Stimulated activated CD8-positive, alpha-beta memory T cell treated with anti-CD3 and anti-CD28 coated beads, Interleukin-12 subunit alpha, Interleukin-12 subunit beta, amount 100 ng/mL, for 24 hours (primary cell): ENCODE measurements at regions not wholly inside any gene's neighbourhood (a gene's known extent, or its start where the extent isn't known, plus 50 kb on each side); places are given as distances from the start of the nearest gene placed in this dataset.

Experiments used
- DNase-seq: peaks from one replicate; pipeline ENCODE4 v3.0.0-alpha.2; 2020; ENCODE audit errors: extremely low read depth

GRCh38 chr3:106746286-106746685, 631.0 kb upstream of the CCDC54 start:
- DNase-seq: no peak

GRCh38 chr3:106748472-106749262, 628.6 kb upstream of the CCDC54 start:
- no peak for DNase-seq

DNA sequence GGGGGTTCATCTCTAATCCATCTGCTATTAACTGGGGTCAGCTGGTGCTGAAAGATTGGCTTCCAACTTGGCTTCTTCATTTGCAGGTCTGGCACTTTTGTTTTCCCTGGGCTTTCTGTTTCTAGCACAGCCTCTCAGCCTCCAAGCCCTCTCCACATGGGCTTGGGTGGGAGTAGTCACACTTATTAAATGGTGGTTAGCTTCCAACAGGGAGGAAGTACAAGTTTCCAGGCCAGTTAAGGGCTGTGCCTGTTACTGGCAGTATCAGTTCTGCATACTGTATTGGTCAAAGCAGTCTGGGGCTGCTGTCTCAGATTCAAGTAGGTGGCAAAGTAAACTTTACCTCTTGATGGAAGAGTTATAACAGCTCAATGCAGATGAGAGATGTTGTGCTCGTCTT, 627.1 kb upstream of the CCDC54 start:
- no peak for DNase-seq

DNA sequence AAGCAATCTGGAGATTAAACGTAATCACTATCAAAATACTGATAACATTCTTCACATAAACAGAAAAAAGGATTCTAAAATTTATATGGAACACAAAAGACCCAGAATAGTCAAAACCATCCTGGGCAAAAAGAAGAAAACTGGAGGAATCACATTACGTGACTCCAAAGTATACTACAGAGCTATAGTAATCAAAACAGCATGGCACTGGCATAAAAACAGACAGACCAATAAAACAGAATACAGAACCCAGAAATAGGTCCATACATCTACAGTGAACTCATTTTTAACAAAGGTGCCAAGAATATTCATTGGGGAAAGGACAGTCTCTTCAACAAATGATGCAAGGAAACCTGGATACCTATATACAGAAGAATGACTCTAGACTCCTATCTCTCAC, 621.9 kb upstream of the CCDC54 start:
- no peak for DNase-seq

- DNase-seq: no peak
Observed at GRCh38 chr3:106756901-106757300, 620.3 kb upstream of the CCDC54 start.

DNA sequence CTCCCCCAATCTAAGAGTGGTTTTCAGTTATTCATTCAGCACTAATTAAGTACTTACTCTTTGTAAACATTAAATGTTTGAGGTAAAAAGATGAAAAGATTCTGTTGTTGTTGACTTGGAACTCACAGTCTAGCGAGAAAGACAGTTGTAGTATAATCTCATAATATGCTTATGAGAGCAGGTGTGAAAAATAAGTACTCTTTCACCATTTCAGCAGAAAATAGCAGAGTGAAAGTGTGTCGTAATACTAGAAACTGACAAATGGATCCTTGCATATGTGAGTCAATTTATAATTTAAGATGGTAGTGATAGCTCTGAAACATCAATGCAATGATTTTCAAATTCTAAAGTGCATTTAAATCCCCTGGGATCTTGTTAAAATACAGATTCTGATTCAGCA, 618.8 kb upstream of the CCDC54 start:
- DNase-seq: no peak

DNA sequence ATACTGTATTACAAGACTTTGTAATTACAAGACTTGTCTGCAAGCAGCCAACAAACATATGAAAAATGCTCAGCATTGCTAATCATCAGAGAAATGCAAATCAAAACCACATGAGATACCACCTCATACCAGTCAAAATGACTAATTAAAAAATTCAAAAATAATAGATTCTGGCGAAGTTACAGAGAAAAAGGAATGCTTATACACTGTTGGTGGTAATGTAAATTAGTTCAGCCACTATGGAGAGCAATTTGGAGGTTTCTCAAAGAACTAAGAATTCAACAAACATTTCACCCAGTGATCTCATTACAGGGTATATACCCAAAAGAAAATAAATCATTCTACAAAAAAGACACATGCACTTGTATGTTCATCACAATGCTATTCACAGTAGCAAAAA, 617.5 kb upstream of the CCDC54 start:
- no peak for DNase-seq

DNA sequence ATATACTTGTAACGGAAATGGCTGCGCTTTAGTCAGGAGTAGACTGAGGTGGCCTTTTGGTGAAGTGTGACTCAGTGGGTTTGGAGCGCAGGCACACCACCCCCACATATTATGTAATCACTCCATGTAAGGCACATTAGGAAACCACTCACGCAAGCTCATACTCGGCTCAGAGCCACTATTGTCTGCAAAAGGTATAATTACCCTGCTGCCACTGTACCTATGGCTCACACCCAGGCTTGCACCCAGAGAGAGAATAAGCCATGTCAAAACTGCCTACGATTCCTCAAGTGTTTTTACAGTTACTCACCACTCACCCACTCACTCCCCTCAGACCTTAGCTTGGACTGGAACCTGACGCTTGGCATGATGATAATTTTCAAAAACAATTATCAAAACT, 611.9 kb upstream of the CCDC54 start:
- no peak for DNase-seq

DNA sequence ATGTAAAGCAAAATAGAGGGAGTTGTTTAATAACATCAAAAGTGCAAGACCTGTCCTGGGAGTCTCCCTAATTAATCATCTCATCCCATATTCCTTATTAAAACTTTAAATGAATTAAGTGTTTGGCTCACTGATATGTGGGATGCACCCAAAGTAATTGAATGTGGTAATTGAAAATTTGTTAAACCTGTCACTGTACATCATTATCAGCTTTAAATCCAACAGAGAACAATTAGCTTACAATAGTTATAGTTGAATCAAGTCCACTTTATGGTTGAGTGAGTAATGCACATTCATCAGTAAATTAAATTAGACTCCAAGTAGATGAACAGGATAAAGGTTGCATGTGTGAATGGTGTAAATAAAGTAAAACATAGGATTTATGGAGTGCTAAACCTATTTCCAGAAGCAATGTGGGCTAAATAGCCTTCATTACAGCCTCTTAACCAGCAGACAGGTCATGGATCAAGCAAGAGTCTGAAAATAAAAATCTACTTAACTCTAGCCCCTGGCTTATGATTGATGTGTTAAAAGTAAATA, 608.2 kb upstream of the CCDC54 start:
- no peak for DNase-seq

DNA sequence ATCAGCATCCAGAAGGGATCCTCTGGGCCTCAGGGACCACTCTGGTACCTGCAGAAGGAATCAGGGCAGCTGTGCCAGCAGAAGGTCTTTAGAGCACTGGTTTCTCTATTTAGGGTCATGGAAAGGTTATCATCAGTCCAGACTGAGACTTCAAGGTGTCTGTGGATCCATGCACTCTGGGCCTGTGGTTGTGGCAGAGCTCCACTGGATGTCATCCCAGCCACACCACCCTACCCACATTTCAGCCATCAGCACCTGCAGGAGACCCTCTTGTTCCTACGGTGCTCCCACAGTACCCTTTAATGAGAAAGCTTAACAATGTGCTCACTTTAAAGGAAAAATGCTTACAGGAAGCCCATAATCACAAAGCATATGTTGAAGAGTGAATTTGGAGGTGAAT, 603.4 kb upstream of the CCDC54 start:
- no peak for DNase-seq

GRCh38 chr3:106783231-106783630, 594.0 kb upstream of the CCDC54 start:
- no peak for DNase-seq

GRCh38 chr3:106789276-106789675, 588.0 kb upstream of the CCDC54 start:
- no peak for DNase-seq

DNA sequence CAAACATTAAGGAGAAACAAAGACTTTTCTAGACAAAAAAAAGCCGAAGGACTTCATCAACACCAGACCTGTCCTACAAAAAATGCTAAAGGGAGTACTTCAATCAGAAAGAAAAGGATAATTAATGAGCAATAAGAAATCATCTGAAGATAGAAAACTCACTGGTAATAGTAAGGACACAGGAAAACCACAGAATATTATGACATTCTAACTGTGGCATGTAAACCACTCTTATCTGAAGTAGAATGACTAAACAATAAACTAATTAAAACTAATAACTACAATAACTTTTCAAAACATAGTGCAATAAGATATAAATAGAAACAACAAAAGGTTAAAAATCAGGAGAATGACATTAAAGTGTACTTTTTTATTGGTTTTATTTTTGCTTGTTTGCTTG, 584.5 kb upstream of the CCDC54 start:
- DNase-seq: no peak

DNA sequence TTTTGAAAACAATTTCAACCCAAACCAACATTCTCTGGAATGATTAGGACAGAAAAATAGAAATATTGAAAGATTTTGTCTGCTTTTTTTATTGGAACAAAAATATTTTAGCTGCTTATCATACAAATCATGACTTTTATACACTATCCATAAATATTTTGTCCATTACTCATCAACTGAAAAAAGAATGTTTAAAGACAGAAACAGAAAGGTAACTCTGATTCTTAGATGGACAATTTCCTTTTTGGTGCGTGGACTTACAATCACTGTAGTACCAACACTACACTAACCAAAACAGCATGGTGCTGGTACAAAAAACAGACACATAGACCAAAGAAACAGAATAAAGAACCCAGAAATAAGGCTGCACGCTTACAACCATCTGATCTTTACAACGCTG, 582.8 kb upstream of the CCDC54 start:
- DNase-seq: no peak

DNA sequence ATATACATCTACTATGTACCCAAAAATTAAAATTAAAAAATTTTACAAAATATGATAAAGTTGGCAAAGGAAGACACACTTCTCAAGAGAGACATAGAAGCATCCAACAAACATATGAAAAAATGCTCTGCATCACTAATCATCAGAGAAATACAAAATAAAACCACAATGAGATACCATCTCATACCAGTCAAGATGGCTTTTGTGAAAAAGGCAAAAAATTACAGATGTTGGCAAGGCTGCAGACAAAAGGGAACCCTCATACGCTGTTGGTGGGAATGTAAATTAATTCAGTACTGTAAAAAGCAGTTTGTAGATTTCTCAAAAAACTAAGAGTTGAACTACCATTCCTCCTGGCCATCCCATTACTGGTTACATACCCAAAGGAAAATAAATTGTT, 581.7 kb upstream of the CCDC54 start:
- DNase-seq: no peak

DNA sequence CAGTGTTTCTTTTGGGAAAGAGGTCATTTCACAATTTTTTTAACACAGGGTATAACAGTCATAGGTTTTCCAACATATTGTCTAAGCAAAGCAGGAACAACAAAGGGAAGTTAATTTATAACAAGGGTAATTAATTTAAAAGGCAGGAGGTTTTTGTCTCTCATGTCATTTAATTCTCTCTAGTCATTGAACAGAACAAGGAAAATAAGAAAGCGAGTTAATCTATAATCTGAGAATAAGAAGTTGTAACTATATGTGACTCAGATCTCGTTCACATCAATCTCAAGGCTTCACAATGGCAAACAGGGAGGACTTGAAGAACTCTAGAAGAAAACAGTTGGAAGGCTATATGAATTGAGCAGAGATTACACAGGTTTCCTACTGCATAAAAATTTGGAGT, 579.8 kb upstream of the CCDC54 start:
- no peak for DNase-seq

DNA sequence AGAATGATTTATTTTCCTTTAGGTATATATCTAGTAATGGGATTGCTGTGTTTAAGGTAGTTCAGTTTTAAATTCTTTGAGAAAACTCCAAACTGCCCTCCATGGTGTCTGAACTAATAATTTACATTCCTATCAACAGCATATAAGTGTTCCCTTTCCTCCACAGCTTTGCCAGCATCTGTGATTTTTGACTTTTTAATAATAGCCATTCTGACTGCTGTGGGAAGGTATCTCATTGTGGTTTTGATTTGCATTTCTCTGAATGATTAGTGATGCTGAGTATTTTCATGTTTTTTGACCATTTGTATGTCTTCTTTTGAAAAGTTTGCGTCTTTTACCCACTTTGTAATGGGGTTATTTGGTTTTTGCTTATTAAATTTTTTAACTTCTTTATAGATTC, 571.6 kb upstream of the CCDC54 start:
- DNase-seq: no peak

GRCh38 chr3:106806964-106807363, 570.3 kb upstream of the CCDC54 start:
- DNase-seq: no peak

DNA sequence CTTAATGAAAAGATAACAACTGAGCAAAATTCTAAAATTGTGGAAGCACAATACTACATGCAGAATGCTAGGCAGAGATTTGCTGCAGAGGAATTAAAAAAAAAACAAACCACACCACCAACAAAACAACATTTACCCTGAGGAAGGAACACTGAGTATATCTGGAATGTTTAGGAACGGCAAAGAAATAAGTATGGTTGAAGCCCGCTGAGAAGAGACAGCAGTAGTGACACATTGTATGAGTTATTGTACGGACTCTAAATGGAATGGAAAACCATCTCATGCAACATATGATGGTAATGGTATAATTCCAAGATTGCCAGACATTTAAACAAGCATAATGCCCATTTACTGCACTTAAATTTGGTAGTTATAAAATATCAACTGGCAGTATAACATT, 568.2 kb upstream of the CCDC54 start:
- DNase-seq: no peak

DNA sequence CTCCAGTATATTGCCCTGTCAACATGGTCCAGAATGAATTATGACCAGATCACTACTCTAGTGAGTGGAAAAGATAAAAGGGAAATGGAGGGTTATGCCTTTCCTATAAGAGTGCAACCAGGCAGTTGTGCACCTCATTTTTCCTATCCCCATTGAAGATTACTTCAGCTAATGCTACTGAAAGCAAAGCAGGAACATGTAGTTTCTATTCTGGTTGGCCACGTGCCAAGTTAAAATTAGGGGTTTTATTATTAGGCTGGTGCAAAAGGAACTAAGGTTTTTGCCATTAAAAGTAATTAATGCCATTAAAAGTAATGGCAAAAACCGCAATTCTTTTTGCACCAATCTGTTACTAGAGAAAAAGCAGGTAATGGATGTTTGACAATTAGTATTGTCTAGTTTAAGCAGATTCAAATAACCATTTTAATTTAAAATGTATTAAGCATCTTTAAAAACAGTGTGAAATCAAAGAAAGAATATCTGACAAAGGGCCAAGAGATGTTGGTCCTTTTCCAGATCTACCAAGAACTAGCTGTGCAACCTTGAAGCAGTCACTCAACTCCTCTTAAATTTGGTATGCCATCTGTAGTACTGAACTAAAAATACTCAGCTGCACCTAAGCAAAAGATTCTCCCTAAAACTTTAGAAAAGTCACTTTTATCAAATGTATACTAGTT, 567.5 kb upstream of the CCDC54 start:
- no peak for DNase-seq

DNA sequence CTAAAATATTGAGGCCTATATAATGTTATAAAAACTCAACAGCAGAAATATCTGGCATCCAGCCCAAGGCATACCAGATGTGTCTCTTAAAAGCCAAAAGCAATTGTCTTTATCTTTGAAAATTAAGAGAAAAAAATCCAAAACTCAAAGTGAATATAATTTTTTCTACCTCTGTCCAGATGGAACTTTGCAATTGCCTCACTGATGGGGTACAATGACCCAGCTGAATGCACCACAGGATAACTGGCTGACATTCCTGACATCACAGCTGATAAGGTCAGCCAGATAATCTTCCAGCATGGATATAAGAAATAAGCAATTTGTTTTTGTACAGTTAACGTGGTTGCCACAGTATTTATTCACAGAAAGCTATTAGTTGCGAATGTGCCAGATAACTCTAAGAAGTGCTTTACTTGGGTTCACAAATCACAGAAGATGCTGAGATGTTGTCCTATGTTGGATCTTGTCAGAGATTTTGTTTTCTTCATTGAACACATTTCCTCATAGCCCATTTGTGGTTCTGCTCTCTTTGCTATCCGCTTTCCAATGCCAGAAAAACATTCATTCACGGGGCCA, 566.9 kb upstream of the CCDC54 start:
- DNase-seq: no peak

GRCh38 chr3:106811376-106811775, 565.9 kb upstream of the CCDC54 start:
- no peak for DNase-seq

DNA sequence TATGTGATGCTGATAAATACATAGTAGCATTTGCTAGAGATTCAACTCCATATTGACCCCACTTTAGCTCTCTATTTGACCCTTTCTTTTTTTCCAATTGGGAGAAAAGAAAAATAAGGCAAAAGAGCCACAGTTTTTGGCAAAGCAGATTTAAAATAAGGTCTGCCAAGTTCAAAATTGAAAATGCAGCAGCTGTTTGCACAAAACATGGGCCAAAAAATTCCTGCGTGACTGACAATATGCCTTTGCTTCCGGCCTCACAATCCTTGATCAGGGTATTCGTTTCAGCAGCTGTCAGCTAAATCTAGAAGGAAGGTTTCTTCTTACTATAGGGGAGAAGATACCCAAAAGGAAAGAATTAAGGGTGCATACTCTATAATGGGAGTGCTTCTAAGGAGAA, 563.5 kb upstream of the CCDC54 start:
- no peak for DNase-seq
